NCI-H2029 treated with DMSO at 0.1 percent for 48 hours (cell line): ENCODE measurements at regions not wholly inside any gene's neighbourhood (a gene's known extent, or its start where the extent isn't known, plus 50 kb on each side); places are given as distances from the start of the nearest gene placed in this dataset.

ENCODE experiments used
- DNase-seq: peaks from one replicate; lab custom pipeline; 2025; lab: John Stamatoyannopoulos, UW

DNA sequence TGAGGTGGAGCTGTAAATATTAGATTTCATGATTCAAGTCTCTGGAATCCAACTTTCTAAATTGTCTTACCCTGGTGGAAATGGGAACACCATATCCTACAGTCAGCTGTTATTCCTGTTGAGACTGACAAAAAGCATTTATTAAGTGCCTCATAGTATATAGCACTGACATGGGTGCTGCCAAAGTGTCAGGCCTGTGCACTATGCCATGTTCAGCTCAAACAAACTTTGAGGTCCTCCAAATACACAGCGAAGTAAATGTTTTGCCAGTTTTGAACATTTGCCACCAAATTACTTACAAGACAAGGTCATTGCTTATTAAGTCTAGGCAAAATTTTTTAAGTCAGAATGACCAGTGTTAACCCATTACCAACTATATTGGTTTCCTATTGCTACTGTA, 162.9 kb upstream of the SLC25A13 start:
- no peak for DNase-seq

DNA sequence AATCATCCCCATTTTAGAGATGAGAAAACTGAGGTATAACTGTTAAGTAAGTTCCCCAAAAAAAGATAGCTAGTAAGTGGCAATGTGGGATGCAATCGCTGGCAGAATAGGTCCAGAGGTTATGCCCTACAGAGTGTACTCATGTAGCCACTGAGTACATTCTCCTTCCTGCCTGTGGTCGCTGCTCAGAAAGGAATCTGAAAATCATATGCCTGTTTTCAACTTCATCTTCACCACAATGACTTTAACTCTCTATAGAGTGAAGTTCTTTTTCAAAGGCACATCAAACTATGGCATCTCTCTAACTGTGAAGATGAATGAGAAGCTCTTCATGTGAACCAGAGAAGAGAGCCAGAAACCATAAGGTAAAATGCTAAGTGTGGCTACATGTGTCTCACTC, 162.2 kb upstream of the SLC25A13 start:
- DNase-seq: no peak

DNA sequence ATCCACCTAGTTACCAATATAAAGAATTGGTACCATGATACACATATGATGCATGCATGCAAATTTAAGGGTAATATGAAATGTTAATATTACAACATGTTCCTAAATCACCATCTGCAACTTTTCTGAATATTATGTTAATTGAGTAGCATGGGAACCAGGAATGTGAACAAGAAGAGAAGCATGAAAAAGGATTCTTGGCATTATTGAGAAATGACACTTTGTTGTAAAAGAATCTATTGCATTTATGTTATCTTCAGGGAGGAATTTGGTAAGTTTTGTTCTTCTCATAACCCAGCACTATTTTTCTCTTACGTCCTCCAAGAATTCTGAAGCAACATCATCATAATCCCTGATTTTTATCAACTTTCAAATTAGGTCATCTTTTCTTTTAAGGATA, 159.9 kb upstream of the SLC25A13 start:
- DNase-seq: no peak

DNA sequence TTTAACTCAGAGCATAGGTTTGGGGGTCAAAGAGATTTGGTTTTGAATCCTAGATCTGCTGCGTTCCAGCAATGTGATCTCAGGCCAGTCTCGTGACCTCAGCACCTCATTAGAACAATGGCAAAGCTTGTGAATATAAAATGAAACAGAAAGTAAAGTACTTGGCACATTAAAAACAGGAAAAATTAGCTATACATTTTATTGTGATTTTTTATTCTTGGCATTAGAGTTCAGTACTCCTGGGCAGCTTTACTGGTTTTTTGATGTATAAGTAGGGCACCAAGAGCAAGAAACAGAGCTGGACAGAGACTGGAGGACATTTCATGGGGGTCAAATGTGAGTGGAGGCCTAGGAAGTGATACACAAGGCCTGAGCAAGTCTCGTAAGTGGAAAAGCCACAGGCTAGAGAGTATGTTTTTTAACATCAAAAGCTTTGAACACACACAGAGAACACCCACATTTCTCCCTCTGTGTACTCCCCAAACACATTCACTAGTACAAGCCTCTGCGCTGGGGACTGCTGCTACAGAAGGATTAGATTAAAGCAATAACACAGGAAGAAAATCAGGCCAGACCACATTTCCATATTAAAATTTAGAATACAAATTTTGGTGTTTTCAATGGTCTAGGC, 157.2 kb upstream of the SLC25A13 start:
- DNase-seq: no peak

DNA sequence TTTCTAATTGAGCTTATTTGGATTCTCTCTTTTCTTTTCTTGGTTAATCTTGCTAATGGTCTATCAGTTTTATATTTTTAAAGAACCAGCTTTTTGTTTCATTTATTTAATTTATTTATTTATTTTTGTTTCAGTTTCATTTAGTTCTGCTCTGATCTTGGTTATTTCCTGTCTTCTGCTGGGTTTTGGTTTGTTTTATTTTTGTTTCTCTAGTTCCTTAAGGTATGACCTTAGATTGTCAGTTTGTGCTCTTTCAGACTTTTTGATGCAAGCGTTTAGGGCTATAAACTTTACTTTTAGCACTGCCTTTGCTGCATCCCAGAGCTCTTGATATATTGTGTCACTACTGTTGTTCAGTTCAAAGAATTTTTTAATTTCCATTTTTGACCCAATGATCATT, 149.7 kb upstream of the SLC25A13 start:
- DNase-seq: no peak

DNA sequence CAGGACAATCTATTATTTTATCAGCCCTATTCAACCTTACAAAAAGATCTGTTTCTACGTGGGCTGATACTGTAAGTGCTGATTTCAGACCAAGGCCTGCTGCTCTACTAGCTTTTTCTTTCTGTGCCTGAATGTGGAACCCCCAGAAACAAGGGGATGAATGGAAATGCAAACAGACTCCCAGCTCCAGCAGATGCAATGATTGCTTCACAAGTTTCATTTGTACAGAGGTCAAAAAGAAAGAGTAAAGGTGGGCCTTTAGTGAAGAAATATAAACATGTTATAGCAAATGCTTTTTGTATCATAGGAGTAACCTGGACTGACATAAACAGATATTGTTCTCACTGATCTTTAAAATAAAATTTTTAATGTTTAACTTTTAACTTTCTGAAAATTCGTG, 130.2 kb upstream of the SLC25A13 start:
- no peak for DNase-seq

DNA sequence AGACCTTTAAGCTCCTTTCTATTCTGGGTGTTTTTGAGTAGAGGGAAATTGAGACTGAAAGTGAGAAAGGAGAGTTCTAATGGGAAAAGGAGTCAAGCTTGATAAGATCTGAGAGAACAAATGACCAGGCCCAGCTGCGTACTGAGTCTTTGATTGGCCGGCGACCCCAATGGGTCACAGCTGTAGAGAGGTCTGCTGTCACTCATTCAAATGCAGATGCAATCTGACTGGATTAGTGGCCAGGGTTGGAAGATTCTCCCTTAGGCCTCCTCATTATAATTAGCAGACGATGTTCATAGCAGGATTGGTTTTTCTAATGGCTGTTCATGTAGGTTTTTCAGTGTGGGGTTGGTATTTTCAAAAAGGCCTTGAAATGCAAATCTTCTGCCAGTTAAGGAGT, 127.2 kb upstream of the SLC25A13 start:
- no peak for DNase-seq

DNA sequence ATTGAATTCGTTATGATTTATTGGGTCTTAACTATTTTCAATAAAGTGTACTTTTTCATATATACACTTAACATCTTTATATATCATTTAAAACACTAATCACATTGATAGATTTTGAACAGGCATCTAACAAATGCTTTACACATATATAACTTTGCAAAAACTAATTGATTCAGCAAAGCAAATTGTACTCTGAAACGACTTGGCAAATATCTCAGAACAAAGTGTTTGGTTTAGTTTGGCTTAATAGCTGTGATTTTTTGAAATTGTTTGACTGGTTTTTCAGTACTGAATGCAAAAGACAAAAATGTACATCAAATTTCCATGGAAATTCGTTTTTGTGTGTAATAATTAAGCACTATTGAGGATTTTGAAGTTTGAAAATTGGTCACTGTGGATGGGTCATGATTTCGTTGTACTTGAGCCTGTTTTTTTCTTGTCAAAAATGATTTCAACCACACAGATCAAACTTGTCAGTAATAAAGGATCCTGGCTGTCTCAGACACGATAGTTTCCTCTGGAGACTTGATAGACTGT, 125.3 kb upstream of the SLC25A13 start:
- no peak for DNase-seq

DNA sequence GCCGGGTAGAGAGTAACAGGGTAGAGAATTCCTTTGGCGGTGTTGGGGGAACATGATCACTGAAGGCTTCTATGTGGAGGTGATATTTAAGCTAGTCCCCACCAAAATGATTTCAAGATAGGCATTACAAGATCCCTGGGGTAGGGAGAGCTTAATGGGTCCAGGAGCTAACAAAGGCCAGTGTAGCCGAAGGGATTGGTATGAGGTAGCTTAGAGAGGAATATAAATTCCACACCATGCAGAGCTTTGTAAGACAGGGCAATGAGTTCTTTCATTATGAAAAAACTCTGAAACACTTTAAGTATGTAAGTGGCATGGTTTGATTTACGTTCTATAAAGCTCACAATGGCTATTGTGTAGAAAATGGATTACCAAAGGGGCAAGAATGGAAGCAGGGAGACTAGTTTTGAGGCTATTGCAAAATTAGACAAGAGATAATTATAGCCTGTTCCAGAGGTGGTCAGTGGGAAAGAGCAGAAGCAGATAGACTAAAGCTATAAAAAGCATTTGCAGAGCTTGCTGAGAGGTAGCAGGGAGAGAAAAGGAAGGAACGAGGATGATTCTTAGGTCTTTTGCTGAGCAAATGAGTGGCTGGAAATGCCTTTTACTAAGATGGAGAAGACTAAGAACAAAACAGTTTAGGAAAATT, 119.7 kb upstream of the SLC25A13 start:
- DNase-seq: no peak

DNA sequence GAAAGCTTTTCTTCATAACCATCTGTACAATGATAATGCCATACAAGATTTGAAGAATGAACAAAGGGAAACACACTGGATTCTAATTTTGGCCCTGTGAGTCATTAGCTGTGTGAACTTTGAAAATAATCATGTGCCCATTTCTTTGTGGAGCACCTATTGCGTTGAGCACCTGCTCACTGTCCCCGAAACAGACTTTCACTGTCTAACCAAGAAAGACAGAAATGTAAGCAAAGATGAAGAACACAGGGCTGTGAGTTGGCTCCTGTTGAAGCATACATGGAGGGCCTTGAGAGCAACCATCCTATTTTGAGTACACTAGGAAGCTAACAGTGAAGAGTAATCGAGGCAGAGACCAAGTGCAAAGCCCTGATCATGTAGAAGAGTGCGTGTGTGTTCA, 118.4 kb upstream of the SLC25A13 start:
- no peak for DNase-seq

DNA sequence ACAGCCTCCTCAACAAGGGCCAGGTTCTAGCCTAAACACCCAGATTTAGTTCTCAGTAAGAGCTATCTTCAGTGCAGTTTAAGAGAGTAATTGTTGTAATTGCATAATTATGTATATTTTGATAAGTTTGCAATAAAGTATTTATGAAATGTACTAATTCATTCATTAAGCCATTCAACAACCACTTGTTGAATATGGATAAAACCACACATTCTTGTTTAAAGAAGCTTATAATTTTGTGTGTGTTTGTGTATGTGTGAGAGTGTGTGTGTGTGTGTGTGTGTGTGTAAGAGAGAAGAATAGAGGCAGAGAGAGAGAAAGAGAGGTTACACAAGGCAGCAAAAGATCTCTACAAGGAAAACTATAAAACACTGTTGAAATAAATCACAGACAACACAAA, 115.0 kb upstream of the SLC25A13 start:
- DNase-seq: no peak

DNA sequence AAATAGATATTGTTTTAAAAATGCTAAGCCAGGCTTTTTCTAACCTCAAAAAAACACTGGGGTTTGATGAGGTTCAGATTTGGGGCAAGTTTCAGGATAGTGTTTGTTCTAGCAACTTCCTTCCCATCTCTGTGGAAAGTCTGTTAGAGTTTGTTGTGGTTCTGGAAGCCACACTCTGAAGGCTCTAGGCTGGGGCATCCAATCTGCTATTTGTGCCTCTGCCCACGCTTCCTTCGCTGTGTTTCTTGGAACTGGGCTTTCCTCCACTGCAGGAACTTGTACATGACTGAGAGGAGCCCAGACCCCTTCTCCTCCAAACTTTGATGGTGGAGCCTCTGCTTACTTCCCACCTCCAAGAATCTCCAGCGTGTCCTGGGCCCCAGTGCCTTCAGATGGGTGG, 108.5 kb upstream of the SLC25A13 start:
- no peak for DNase-seq

DNA sequence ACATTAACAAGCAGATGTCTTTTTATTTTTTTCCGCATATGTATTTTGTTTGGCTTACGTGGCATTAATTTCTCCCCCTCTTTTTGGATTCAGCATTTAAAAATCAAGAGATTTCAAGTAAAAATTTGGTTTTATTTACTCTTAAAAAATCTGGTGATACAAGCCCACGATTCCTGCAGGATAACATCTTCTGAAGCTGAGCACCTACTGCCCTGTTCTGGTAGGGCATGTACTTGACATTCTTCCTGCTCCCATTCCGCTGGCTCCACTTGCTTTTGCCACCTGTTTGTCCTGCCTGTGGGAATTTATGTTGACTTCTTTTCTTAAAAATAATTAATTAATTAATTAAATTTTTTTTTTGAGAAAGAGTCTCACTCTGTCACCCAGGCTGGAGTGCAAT, 105.2 kb upstream of the SLC25A13 start:
- DNase-seq: no peak

DNA sequence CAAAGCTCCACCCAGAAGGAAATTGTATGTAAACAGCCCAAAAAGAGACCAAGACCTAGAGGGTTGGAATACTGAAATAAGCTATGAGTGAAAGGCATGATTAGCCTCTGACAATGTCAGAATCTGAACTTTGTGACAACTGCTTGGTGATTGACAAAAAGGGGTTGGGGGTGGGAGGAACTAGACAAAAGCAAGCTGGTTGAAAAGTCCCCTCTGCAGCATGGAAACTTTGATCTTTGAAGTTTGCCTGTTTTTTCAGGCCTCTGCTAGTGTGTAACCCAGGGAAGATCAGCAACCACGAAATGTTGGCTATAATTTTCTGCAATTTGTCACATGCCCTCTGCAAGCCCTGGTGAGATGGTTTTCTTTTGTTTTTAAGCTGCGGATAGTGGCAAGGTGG, 104.8 kb upstream of the SLC25A13 start:
- DNase-seq: no peak

DNA sequence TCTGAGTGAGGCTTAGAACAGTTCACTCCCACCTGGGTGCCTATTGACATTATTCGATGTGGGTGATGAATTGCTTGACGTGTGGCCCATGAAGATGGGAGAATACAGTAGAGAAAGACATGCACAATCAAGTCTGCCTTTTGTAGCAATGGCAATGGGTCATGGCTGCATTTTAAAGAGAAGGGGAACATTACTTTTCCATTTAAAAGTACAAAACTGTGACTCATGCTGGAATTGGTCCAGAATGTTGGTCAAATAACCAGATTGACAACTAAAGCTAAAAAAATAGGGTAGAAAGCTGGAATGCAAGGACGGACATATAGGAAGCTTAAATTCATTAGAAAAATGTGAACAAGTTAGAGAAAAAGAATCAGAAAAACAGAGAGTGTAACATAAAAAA, 104.1 kb upstream of the SLC25A13 start:
- DNase-seq: no peak

DNA sequence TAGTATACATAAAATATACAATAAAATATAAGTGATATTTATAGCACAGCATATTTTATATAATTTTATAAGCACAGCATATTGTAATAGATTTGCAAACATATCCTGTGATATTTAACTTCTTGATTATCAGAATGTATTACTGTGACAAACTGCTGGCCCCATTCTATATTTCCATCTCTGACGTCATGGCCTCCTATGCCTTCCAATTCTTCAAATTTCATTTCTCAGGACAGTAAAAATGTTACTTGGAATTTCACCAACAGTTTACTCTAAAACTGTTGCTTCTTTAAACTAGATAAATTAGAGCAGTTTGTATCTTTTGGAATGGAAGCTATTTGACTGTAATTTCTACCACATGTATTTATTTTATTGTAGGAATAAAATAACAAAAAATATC, 102.5 kb upstream of the SLC25A13 start:
- DNase-seq: no peak

DNA sequence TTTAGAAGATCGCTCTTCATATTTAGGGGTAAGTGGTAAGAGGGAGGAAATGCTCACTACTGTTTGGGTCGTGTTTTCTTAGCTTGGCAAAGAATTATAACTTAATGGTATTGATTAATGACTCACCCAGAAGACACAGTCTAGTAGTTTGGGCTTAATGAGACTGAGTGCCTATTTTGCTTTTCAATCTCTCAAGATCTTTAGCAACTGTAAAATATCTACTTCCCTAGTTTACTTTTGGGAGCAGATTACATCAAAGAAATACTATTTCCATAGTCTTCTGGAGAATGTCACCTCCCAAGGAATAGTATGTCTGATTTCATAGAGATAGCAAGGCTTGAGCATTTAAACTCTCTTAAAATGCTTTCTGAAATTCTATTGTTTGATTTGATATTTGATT, 100.5 kb upstream of the SLC25A13 start:
- no peak for DNase-seq

DNA sequence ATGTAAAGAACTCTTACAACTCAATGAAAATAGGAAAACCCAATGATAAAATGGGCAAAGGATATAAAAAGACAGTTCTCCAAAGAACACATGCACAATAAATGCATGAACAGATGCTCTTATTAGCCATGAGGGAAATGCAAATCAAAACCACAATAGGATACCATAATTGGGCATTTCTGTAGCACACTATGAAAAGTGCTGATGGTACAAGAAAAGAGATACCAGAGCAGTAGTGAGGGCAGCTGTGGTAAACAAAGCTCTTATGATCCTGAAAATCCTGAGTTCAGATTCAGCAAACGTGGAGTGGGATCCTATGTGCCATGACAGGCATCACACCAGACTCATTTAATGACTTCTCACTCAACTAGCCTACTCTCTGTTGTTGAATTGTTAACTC, 96.7 kb upstream of the SLC25A13 start:
- no peak for DNase-seq

DNA sequence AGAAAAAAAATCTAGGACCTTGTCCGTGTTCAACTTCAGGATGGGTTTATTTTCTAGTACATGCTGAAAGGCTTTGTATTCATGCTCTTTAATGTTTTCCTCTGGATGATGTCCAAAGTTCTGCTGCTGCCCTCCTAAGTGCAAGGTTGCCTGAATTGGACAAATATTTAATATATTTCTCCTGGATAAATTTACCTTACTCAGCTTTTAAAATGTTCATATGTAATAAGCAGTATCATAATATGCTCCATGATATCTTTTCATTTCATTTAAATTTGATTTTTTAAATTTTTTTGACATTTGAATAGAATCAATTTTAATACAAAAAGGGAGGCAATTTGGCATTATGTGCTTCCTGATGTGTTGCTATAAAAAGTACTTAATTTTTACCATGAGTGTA, 95.9 kb upstream of the SLC25A13 start:
- no peak for DNase-seq

DNA sequence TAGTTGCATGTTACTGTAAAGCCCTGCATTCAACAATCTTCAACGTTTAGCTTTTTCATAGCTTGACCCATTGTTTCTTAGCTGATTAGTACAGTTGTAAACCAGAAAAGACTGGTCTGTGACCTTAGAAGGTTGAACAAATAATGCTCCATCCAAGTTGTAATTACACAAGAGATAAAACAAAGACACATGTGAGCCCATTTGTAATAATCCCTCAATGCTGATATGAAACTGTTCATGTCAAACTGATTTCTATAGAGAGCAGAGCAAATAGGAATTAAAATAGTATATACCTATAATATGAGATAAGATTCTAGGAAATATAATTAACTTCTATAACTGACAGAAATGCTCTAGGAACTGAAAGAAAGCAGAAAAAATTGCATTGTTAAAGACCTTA, 94.7 kb upstream of the SLC25A13 start:
- no peak for DNase-seq

DNA sequence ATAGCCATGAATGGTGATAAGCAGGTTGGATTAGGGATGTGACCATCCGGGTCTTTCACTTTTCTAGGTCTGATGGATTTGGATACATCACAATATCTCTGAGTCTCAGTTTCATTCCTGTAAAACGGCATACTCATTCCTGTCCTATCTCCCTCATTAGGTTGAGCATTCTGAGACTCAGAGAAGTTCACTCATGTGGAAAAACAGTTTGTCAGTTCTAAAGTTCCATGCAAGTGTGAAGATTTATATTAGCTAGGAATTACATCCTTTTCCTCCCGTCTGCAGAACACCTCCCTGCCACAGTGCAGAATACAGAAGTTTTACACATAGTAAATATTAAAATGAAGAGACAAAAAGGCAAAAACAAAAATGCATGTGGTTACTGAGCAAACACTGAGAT, 94.2 kb upstream of the SLC25A13 start:
- no peak for DNase-seq

DNA sequence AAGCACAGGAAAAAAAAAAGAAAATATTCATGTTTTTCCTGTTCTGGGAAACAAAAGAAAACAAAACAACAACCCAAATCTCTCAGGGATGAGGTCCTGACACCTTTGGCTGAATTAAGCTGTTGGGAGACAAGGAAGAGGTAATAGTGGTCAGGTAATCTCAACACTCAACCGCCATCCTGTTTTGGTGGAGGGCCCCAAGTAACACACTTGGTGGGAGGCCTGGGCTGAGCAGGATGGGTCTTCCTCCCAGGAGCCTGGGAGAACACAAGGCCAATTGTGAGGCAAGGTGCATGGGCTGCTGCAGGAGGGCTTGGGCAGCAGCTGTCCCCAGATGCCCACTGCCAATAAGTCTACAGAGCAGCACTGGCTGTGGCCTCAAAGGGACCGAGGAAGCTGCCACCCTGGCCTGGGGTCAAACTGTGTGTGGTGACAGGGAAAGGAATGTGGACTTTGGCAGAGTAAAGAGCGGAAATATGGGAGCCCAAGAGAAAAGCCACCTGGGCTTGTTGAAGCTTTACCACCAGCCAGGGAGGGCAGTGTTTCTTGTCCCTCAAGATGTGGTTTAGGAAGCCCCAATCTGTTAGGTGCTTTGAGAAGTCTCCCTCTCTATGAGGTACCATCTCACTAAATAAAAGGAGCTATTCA, 93.5 kb upstream of the SLC25A13 start:
- DNase-seq: no peak

DNA sequence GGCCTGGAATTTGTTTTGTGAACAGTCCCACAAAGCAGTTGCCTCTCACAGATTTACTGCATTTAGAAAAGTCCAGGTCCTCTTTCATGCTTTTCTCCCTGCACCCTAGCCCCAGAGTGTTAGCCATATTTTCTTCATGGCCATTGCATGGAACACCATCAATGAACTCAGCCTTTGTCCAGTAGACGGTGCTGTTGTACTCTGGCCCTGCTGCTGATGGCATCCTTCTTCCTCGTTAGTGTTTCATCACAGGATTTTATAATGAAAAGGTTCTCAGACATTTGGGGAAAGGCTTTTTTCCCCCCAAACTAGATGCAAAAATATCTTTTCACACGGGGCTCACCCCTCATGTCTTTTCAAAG, 93.0 kb upstream of the SLC25A13 start:
- DNase-seq: peak; percentile 48
